Adipocyte (in vitro differentiated cells): ENCODE measurements at regions not wholly inside any gene's neighbourhood (a gene's known extent, or its start where the extent isn't known, plus 50 kb on each side); places are given as distances from the start of the nearest gene placed in this dataset.
"Not testable (repeated sequence)": the region's sequence is repeated elsewhere in the genome, so short reads cannot be mapped to it uniquely, and the experiment has no call there.

Experiments
- DNase-seq: peaks from one replicate; pipeline ENCODE4 v3.0.0-alpha.2; 2015; ENCODE audit warnings: low read depth
- H3K27me3 ChIP-seq: replicated peaks from 2 replicates; pipeline ENCODE4 v1.7.0; 2013; ENCODE audit warnings: mild to moderate bottlenecking, low read length, moderate library complexity; ENCODE audit not compliant: control insufficient read depth, insufficient read depth
- H3K36me3 ChIP-seq: 2 replicates; pipeline ENCODE4 v1.7.0; 2013; ENCODE audit warnings: low read length, mild to moderate bottlenecking, moderate library complexity; ENCODE audit not compliant: control insufficient read depth, insufficient read depth, severe bottlenecking
- H3K4me1 ChIP-seq: 2 replicates; pipeline ENCODE4 v1.7.0; 2013; ENCODE audit warnings: mild to moderate bottlenecking, low read length, moderate library complexity; ENCODE audit not compliant: control insufficient read depth, insufficient read depth
- H3K4me3 ChIP-seq: 2 replicates; pipeline ENCODE4 v1.7.0; 2013; ENCODE audit warnings: mild to moderate bottlenecking, low read length, moderate library complexity
- H3K9ac ChIP-seq: 2 replicates; pipeline ENCODE4 v1.7.0; 2013; ENCODE audit warnings: mild to moderate bottlenecking, low read length, moderate library complexity
- H3K9me3 ChIP-seq: 2 replicates; pipeline ENCODE4 v1.7.0; 2013; ENCODE audit warnings: mild to moderate bottlenecking, low read length, moderate library complexity; ENCODE audit not compliant: control insufficient read depth

- DNase-seq, result no peak
- Histone ChIP-seq H3K4me1 (no peaks in the 10 kb centered on the region), H3K27me3 (no peaks in the 10 kb centered on the region), H3K9me3 (no peaks in the 10 kb centered on the region), H3K9ac (no peak overlapping the region), H3K4me3 (no peak overlapping the region), H3K36me3 (no peaks in the 10 kb centered on the region)
Measured at GRCh38 chr10:123354521-123354920, 200.3 kb downstream of the BUB3 start.

DNA sequence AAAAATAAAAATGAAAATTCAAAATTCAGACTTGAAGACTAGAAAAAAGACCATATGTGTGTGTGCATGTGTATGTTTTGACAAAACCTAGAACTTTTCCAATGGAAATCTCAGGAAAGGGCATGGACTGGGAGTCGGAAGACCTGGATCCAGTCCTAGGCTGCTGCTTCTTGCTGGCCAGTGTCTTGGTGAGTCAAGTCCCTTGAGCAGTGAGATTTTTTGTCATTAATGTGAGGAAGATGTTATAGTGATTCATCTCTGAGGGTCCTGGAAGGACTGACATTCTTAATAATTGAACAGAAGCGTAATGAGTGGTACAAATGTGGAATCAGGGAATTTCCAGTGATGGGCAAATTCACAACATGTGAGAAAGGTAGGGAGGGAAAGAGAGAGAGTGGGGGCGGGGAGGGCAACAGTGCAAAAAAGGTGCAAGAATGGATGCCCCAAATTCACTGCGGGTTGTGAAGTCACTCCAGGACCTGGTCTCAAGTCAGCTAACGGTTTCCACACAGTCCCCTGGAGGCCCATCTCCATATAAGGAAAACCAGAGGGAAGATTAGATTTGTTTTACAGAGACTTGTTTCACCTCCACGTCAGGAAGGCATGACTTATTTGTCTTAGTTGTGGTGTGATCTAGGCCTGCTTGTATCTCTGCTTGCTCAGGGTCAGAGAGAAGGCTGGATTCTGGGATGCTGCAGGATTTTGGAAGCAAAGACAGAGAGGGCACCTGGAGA is 201.7 kb downstream of the BUB3 start:
- DNase-seq, result no peak
- no peaks in the 10 kb centered on the region for H3K36me3 ChIP-seq
- H3K27me3 ChIP-seq, result no peaks in the 10 kb centered on the region

GRCh38 chr10:123356799-123357198 is 202.6 kb downstream of the BUB3 start:
- Histone ChIP-seq H3K36me3 (no peaks in the 10 kb centered on the region), H3K4me3 (no peak overlapping the region), H3K9ac (no peak overlapping the region), H3K27me3 (no peaks in the 10 kb centered on the region), H3K4me1 (no peaks in the 10 kb centered on the region), H3K9me3 (peaks cover 2% of the 10 kb centered on the region)
- DNase-seq, result no peak

More for the DNA sequence above, 201.7 kb downstream of the BUB3 start:
- H3K4me1 ChIP-seq, result no peaks in the 10 kb centered on the region
- H3K9me3 ChIP-seq, result peaks cover 2% of the 10 kb centered on the region
- no peak overlapping the region for H3K4me3 ChIP-seq
- no peak overlapping the region for H3K9ac ChIP-seq

DNA sequence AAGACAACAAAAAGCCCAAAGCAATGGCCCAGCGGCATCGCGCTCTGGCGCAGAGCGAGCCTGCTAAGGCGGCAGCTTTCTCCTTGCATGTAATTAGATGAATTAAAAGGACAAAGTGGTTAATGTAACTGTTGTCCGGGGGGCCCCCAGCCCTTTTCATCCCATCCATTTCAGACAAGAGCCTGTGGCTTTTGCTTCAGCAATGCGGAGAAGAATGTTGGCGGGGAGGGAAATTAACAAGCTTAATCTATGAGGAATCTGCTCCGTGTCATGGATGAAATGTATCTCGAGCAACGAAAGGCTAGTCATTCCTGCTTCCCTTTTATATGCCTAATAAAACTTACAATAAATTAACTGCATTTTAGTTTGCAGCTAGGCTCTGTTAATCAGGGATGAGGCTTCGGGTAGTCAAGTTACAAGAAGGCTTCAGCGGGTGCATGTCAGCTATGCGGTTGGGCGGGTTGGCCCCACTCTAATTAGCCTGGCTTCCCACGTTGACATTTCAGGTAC is 203.3 kb downstream of the BUB3 start:
- Histone ChIP-seq H3K36me3 (no peaks in the 10 kb centered on the region), H3K27me3 (no peaks in the 10 kb centered on the region), H3K9ac (no peak overlapping the region), H3K4me1 (no peaks in the 10 kb centered on the region), H3K4me3 (no peak overlapping the region), H3K9me3 (peaks cover 2% of the 10 kb centered on the region)
- no peak for DNase-seq

- no peaks in the 10 kb centered on the region for H3K4me1 ChIP-seq
- no peak for DNase-seq
- peaks cover 2% of the 10 kb centered on the region for H3K9me3 ChIP-seq
- no peaks in the 10 kb centered on the region for H3K36me3 ChIP-seq
- H3K27me3 ChIP-seq, result no peaks in the 10 kb centered on the region
- no peak overlapping the region for H3K4me3 ChIP-seq
- H3K9ac ChIP-seq, result no peak overlapping the region
Measured at GRCh38 chr10:123359539-123359938, 205.3 kb downstream of the BUB3 start.

- H3K36me3 ChIP-seq, result no peaks in the 10 kb centered on the region
- H3K4me1 ChIP-seq, result no peaks in the 10 kb centered on the region
- H3K9ac ChIP-seq, result no peak overlapping the region
- H3K4me3 ChIP-seq, result no peak overlapping the region
- no peak for DNase-seq
- H3K27me3 ChIP-seq, result no peaks in the 10 kb centered on the region
- H3K9me3 ChIP-seq, result peaks cover 2% of the 10 kb centered on the region
Measured at GRCh38 chr10:123361832-123362231, 207.6 kb downstream of the BUB3 start.

- Histone ChIP-seq H3K36me3 (no peaks in the 10 kb centered on the region), H3K4me3 (no peak overlapping the region), H3K9ac (no peak overlapping the region), H3K27me3 (no peaks in the 10 kb centered on the region), H3K4me1 (no peaks in the 10 kb centered on the region), H3K9me3 (no peaks in the 10 kb centered on the region)
- DNase-seq, result no peak
Measured at GRCh38 chr10:123367195-123367594, 213.0 kb downstream of the BUB3 start.

- H3K9me3 ChIP-seq, H3K9ac ChIP-seq, DNase-seq, H3K36me3 ChIP-seq, H3K4me3 ChIP-seq, H3K4me1 ChIP-seq, H3K27me3 ChIP-seq: not testable (repeated sequence)
Measured at GRCh38 chr10:123371626-123372025, 217.4 kb downstream of the BUB3 start.

DNA sequence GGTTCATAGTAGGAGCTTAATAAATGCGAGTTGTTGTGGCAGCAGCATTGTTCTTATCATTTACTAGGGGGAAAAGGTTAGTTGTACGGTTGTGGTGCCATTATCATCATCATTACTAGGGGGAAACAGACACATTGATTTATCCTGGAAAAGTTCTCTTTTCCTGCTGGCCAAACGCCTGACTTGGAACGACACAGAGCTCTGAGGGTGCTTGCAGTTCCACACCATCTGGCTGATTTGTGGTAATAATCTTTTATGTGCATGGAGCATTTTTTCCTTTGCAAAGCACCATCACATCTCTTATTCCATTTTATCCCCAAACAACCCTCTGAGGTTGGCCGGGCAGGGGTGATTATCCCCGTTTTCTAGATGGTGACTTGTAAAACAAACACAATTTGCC is 219.4 kb downstream of the BUB3 start:
- no peaks in the 10 kb centered on the region for H3K4me1 ChIP-seq
- no peaks in the 10 kb centered on the region for H3K9me3 ChIP-seq
- H3K4me3 ChIP-seq, result no peak overlapping the region
- H3K27me3 ChIP-seq, result peaks cover 6% of the 10 kb centered on the region
- no peak overlapping the region for H3K9ac ChIP-seq
- DNase-seq, result no peak
- H3K36me3 ChIP-seq, result no peaks in the 10 kb centered on the region

- no peak overlapping the region for H3K4me3 ChIP-seq
- H3K9ac ChIP-seq, result no peak overlapping the region
- DNase-seq, result no peak
- H3K36me3 ChIP-seq, result no peaks in the 10 kb centered on the region
- peaks cover 18% of the 10 kb centered on the region for H3K27me3 ChIP-seq
- H3K9me3 ChIP-seq, result no peaks in the 10 kb centered on the region
- H3K4me1 ChIP-seq, result no peaks in the 10 kb centered on the region
Measured at GRCh38 chr10:123375097-123375496, 220.9 kb downstream of the BUB3 start.

DNA sequence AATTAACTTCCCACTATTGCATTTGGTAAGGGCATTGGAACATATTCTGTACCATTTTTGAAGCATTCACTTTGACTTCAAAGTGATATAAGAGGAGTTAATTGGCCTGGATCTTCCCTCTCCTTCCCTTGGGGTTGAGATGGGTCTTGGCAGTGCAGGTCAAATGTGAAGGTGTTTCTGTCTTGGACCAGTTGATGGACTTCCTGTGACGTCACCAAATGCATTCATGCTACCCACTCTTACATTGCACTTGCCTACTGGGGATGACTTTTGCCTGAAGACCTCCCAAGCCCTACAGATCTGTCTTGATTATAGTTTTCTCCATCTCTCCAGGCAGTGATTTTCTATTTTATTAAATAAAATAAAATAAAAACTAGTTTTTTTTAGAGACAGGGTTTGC is 221.5 kb downstream of the BUB3 start:
- no peaks in the 10 kb centered on the region for H3K36me3 ChIP-seq
- no peak overlapping the region for H3K4me3 ChIP-seq
- H3K9me3 ChIP-seq, result no peaks in the 10 kb centered on the region
- DNase-seq, result no peak
- H3K4me1 ChIP-seq, result no peaks in the 10 kb centered on the region
- no peak overlapping the region for H3K9ac ChIP-seq
- peaks cover 18% of the 10 kb centered on the region for H3K27me3 ChIP-seq

DNA sequence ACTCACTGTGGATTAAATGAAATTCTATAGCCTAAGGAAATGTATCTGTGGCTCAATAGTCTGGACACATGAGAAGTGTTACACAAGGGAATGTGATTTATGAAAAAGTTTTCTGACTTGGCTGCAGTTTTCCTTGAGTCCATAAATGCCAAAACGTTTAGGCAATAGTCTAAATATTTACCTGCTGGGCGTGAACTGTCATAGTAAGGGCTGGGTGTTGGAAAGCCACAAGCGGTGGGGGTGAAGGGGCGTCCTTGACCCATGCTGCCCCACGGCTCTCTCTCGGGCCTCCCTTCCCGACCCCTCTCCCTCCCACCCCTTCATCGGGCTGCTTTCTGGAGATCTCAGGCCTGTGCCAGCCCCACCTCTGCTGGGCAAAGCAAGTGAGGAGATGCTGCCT is 223.7 kb downstream of the BUB3 start:
- Histone ChIP-seq H3K27me3 (peaks cover 18% of the 10 kb centered on the region), H3K4me1 (no peaks in the 10 kb centered on the region), H3K9me3 (no peaks in the 10 kb centered on the region), H3K4me3 (no peak overlapping the region), H3K9ac (no peak overlapping the region), H3K36me3 (no peaks in the 10 kb centered on the region)
- no peak for DNase-seq
